ENCODE measurements at regions not wholly inside any gene's neighbourhood (a gene's known extent, or its start where the extent isn't known, plus 50 kb on each side); places are given as distances from the start of the nearest gene placed in this dataset.
A peak's percentile ranks its signal among the peaks of the same experiment; 100 is the strongest.
"Not testable (repeated sequence)": the region's sequence is repeated elsewhere in the genome, so short reads cannot be mapped to it uniquely, and the experiment has no call there.

DNA sequence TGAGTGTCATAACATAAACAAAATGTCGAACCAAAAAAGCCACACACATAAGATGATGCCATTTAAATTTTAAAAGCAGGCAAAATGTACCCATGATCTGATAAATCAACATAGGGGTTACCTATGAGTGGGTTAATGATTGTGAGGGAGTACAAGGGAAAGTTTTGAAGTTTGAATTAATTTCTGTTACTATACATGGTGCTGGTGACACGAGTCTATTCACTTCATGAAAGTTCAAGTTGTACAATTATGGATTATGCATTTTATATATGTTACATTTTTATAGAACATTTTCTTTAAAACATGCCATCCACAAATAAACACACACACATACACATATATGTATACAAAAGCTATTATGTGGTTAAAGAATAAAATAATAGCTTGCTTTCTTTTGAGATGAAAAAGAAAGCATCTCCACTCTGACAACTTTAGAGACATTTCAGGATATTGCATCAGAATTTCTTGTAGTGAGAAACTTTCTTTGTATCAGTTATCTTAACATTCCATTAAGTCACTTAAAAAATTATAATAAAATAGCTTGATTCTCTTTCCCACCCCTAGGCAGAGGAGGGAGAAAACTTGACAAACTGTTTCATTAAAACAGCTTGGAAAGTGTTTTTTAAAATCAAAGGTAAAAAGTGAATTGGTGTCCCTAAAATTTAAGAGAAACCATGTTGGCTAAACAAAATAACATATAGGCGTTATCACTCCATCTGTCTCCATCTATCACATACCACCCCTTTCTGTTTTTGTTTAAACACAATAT is 891.8 kb upstream of the NDST4 start:
- Mint-ChIP-seq H3K4me3 (no peak overlapping the region), H3K27me3 (no peaks in the 10 kb centered on the region), H3K9me3 (no peaks in the 10 kb centered on the region), H3K27ac (no peak overlapping the region), H3K4me1 (peaks cover 0 to 1% (median 0%) of the 10 kb centered on the region in 3 donors), H3K36me3 (no peaks in the 10 kb centered on the region)

GRCh38 chr4:116001291-116001690 is 887.9 kb upstream of the NDST4 start:
- Mint-ChIP-seq H3K9me3 (no peaks in the 10 kb centered on the region), H3K27ac (no peak overlapping the region)

GRCh38 chr4:115986573-115986972 is 873.2 kb upstream of the NDST4 start:
- no peaks in the 10 kb centered on the region for H3K27me3 Mint-ChIP-seq
- H3K4me3 Mint-ChIP-seq = no peak overlapping the region
- H3K36me3 Mint-ChIP-seq = no peaks in the 10 kb centered on the region

More at GRCh38 chr4:116001291-116001690, 887.9 kb upstream of the NDST4 start:
- Mint-ChIP-seq H3K27me3 (no peaks in the 10 kb centered on the region), H3K36me3 (no peaks in the 10 kb centered on the region), H3K4me1 (peaks cover 0 to 1% (median 0%) of the 10 kb centered on the region in 3 donors), H3K4me3 (no peak overlapping the region)

GRCh38 chr4:115975421-115976001 is 862.1 kb upstream of the NDST4 start:
- H3K9me3 Mint-ChIP-seq, H3K27me3 Mint-ChIP-seq, H3K27ac Mint-ChIP-seq, H3K36me3 Mint-ChIP-seq, H3K4me3 Mint-ChIP-seq, H3K4me1 Mint-ChIP-seq: not testable (repeated sequence)

More at GRCh38 chr4:115986573-115986972, 873.2 kb upstream of the NDST4 start:
- no peak overlapping the region for H3K27ac Mint-ChIP-seq
- no peaks in the 10 kb centered on the region for H3K4me1 Mint-ChIP-seq
- H3K9me3 Mint-ChIP-seq = peaks cover 0 to 2% (median 1%) of the 10 kb centered on the region in 3 donors

DNA sequence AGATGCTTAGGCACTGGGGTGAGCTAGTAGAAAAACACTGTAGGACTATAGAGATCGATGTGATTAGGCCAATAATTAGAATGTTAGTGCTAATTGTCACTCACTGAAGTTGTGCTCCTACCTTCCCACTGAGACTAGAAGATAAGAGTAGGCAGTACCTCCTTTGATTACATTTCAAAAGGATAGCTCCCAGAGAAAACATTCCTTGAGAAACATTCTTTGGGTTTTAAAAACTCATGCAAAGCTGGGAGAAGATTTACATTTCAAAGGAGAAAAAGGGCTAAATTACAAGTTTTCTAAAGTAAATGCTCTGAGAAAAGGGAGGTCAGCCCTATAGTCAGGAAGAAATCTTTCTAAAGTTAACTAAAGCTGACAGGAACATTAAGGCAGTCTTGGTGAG is 860.3 kb upstream of the NDST4 start:
- Mint-ChIP-seq H3K9me3 (peaks cover 0 to 2% (median 0%) of the 10 kb centered on the region in 3 donors), H3K36me3 (no peaks in the 10 kb centered on the region), H3K4me1 (peaks cover 0 to 2% (median 0%) of the 10 kb centered on the region in 3 donors), H3K4me3 (no peak overlapping the region), H3K27me3 (no peaks in the 10 kb centered on the region), H3K27ac (no peak overlapping the region)

DNA sequence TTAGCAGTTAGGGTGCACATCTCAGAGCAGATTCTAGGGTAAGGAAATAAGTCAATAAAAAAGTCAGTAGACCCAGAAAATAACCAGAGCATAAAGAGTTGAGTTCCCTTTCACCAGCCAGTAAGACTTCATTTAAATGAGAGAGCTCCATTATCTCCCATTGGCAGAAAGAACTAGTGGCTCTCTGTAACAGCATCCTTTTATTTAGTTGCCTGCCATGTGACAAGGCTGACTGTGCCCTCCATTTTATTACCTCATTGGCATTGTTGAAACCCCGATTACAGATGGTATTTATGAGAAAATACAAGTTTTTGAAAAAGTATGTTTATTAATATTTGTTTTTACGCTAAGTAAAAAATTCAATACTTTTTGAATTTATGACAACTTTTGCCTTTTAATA is 859.5 kb upstream of the NDST4 start:
- no peaks in the 10 kb centered on the region for H3K27me3 Mint-ChIP-seq
- H3K27ac Mint-ChIP-seq = no peak overlapping the region
- no peaks in the 10 kb centered on the region for H3K36me3 Mint-ChIP-seq
- peaks cover 0 to 2% (median 0%) of the 10 kb centered on the region in 3 donors for H3K9me3 Mint-ChIP-seq
- peaks cover 0 to 2% (median 0%) of the 10 kb centered on the region in 3 donors for H3K4me1 Mint-ChIP-seq
- H3K4me3 Mint-ChIP-seq = no peak overlapping the region

DNA sequence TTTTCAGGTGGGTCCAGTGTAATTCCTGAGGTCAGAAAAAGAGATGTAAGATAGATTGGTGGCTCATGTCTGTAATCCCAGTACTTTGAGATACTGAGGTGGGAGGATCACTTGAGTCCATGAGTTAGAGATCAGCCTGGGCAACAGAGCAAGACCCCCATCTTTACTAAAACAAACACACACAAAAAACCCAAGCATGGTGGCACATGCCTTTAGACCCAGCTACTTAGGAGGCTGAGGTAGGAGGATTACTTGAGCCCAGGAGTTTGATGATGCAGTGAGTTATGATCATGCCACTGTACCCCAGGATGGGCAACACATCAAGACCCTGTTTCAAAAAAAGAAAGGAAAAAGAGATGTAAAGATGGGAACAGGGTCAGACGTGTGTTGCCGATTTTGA is 857.4 kb upstream of the NDST4 start:
- Mint-ChIP-seq H3K36me3 (no peaks in the 10 kb centered on the region), H3K9me3 (peaks cover 0 to 2% (median 0%) of the 10 kb centered on the region in 3 donors), H3K27ac (no peak overlapping the region), H3K4me1 (peaks cover 0 to 2% (median 0%) of the 10 kb centered on the region in 3 donors), H3K4me3 (no peak overlapping the region), H3K27me3 (no peaks in the 10 kb centered on the region)

- Mint-ChIP-seq H3K9me3 (peaks cover 0 to 2% (median 0%) of the 10 kb centered on the region in 3 donors), H3K4me1 (peaks cover 0 to 2% (median 0%) of the 10 kb centered on the region in 3 donors), H3K36me3 (no peaks in the 10 kb centered on the region), H3K27ac (no peak overlapping the region), H3K4me3 (no peak overlapping the region), H3K27me3 (no peaks in the 10 kb centered on the region)
Observed at GRCh38 chr4:115969756-115970155, 856.3 kb upstream of the NDST4 start.

DNA sequence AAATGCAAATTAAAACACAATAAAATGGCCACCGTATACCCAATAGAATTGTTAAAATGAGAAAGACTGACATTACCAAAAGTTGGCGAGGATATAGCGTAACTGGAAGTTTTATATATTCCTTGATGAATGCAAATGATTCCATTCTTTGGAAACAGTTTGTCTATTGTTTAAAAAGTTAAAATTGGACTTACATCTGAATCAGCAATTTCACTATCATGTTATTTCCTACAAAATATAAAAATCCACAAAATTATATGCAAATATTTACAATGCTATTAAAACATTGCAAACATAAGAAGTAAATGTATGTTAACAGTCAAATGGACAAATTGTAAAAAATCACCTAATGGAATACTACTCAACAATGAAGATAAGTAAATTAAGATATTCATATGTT is 852.2 kb upstream of the NDST4 start:
- H3K4me3 Mint-ChIP-seq = no peak overlapping the region
- no peaks in the 10 kb centered on the region for H3K27me3 Mint-ChIP-seq
- no peaks in the 10 kb centered on the region for H3K36me3 Mint-ChIP-seq
- no peaks in the 10 kb centered on the region for H3K4me1 Mint-ChIP-seq
- H3K27ac Mint-ChIP-seq = no peak overlapping the region
- no peaks in the 10 kb centered on the region for H3K9me3 Mint-ChIP-seq

DNA sequence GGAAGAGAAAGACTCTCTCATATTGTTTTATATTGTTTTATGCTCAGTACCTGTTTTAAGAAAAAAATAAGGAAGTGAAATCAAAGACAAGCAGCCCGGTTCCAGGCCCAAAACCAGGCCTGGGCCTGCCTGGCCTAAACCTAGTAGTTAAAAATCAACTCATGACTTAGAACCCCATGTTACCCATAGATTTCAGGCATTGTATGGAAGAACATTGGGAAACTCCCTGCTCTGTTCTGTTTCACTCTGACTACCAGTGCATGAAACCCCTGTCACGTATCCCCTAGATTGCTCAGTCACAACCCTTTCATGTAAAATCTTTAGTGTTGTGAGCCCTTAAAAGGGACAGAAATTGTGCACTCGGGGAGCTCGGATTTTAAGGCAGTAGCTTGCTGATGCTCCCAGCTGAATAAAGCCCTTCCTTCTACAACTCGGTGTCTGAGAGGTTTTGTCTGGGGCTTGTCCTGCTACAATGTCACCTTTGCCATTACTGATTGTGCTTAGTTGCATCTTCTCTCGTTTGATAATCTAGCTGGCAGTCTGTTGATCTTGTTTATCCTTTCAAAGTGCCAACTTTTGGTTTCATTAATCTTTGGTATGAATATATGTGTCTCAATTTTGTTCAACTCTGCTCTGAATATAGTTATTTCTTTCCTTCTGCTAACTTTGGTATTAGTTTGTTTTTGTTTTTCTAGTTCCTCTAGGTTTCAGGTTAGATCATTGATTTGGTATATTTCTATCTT is 842.8 kb upstream of the NDST4 start:
- not testable (repeated sequence) for H3K4me3 Mint-ChIP-seq, H3K27me3 Mint-ChIP-seq, H3K36me3 Mint-ChIP-seq, H3K9me3 Mint-ChIP-seq, H3K4me1 Mint-ChIP-seq
- peak overlapping the region in 1 of 3 donors; percentile 42 for H3K27ac Mint-ChIP-seq

DNA sequence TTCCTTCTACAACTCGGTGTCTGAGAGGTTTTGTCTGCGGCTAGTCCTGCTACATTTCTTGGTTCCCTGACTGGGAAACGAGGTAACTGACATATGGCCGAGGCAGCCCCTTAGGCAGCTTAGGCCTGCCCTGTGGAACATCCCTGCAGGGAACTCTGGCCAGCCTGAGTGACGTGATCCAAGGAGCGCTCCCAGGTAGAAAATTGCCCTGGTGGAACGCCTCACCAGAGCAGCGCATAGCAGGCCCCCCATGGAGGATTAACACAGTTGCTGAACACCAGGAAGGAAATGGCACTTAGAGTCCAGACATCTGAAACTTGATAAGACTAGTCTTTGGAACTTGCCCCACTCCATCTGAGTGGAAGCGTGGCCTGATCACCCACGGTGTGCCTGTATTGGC is 837.4 kb upstream of the NDST4 start:
- peaks cover 0 to 5% (median 0%) of the 10 kb centered on the region in 3 donors for H3K4me1 Mint-ChIP-seq
- no peak overlapping the region for H3K4me3 Mint-ChIP-seq
- H3K27ac Mint-ChIP-seq = no peak overlapping the region
- H3K36me3 Mint-ChIP-seq = no peaks in the 10 kb centered on the region
- H3K27me3 Mint-ChIP-seq = no peaks in the 10 kb centered on the region
- H3K9me3 Mint-ChIP-seq = peaks cover 0 to 2% (median 0%) of the 10 kb centered on the region in 3 donors

GRCh38 chr4:115949974-115950743 is 836.7 kb upstream of the NDST4 start:
- not testable (repeated sequence) for H3K27ac Mint-ChIP-seq, H3K4me3 Mint-ChIP-seq, H3K27me3 Mint-ChIP-seq, H3K4me1 Mint-ChIP-seq, H3K9me3 Mint-ChIP-seq, H3K36me3 Mint-ChIP-seq

DNA sequence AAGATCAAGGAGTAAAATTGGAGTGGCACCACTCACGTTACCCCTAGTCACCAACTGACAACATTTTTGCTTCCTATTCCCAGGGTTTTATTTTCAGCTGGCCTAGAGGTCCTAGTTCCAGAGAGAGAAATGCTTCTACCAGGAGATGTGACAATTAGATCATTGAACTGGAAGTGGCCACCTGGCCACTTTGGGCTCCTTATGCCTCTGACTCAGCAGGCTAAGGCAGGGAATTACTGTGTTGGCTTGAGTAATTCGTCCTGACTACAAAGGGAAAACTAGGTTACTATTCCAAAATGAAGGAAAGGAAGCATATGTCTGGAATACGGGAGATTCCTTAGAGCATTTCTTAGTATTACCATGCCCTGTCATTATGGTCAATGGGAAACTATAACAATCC is 831.6 kb upstream of the NDST4 start:
- peaks cover 0 to 2% (median 0%) of the 10 kb centered on the region in 3 donors for H3K9me3 Mint-ChIP-seq

DNA sequence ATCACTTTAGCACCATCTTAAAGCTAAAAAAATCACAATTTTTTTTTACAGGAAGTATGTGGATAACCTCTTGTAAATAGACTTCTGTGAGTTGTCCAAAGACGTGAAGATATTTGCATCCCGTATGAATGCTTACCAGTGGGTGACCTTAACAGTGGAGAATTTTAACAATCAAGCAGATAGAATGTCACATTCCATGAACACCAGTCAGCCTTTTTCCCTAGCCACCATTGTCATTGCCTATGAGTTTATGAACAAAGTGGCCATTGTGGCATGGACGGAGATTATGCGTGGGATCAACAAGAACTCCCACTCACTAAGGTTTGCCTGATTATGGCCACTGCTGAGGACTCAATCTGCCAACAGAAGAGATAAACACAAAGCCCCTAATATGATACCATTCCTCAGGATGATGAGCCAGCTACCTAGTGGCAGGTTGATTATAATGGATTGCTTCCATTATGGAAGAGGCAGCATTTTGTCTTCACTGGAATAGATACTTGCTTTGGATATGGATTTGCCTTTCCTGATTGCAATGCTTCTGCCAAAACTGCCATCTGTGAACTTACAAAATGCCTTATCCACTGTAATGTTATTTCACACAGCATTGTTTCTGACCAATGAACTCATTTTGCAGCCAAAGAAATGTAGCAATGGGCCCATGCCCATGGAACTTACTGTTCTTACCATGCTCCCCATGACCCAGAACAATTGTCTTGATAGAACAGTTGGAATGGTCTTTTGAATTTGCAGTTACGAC is 830.9 kb upstream of the NDST4 start:
- Mint-ChIP-seq H3K27ac (no peak overlapping the region), H3K36me3 (no peaks in the 10 kb centered on the region), H3K9me3 (no peaks in the 10 kb centered on the region), H3K27me3 (no peaks in the 10 kb centered on the region), H3K4me3 (no peak overlapping the region), H3K4me1 (no peaks in the 10 kb centered on the region)

More for the DNA sequence above, 831.6 kb upstream of the NDST4 start:
- no peaks in the 10 kb centered on the region for H3K27me3 Mint-ChIP-seq
- no peaks in the 10 kb centered on the region for H3K36me3 Mint-ChIP-seq
- H3K4me1 Mint-ChIP-seq = peaks cover 0 to under 1% (median 0%) of the 10 kb centered on the region in 3 donors
- H3K27ac Mint-ChIP-seq = no peak overlapping the region
- H3K4me3 Mint-ChIP-seq = no peak overlapping the region
